Neural progenitor cell (in vitro differentiated cells): ENCODE measurements at regions not wholly inside any gene's neighbourhood (a gene's known extent, or its start where the extent isn't known, plus 50 kb on each side); places are given as distances from the start of the nearest gene placed in this dataset.

ENCODE experiments used
- CTCF ChIP-seq: fragments of 200-600 bp; sonication (generic); IDR thresholded peaks from 2 replicates; pipeline ENCODE4 v1.5.1; 2017; ENCODE audit warnings: antibody characterized with exemption, mild to moderate bottlenecking
- EZH2 ChIP-seq: fragments of 200-600 bp; sonication (generic); IDR thresholded peaks from 2 replicates; pipeline ENCODE4 v1.6.1; 2017; ENCODE audit warnings: antibody characterized with exemption, mild to moderate bottlenecking, moderate library complexity
- EZH2phosphoT487 ChIP-seq: fragments of 200-600 bp; sonication (generic); IDR thresholded peaks from 2 replicates; pipeline ENCODE4 v1.6.1; 2017; ENCODE audit warnings: antibody characterized with exemption

GRCh38 chr7:17434191-17434590 is 135.7 kb downstream of the AHR start:
- TF ChIP-seq CTCF: no peak
- TF ChIP-seq EZH2: no peak
- TF ChIP-seq EZH2phosphoT487: no peak
